ENCODE measurements at regions not wholly inside any gene's neighbourhood (a gene's known extent, or its start where the extent isn't known, plus 50 kb on each side); places are given as distances from the start of the nearest gene placed in this dataset.

DNA sequence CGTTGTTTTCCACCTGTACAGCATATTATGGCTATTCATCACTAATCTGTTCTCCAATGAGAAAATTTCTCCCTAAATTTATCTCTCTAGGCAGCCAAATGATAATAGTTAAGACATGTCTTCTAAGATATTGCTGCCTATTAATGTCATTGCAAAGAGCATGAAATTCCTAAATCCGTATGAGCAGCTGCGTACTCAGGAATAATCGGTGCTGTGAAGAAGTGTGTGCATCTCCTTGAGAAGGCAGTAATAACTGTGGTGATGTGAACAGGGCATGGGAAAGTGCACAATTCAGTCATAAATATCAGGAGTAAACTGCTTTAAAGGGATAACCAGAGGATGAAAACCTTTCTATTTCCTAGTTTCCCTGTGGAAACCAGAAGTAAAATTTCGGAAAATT lies 112.2 kb downstream of the SLITRK5 start:
- no peak for DNase-seq (ENCODE audit: low spot score in 2 of 2)
- no peak overlapping the region for H3K4me3 ChIP-seq
- no peaks in the 10 kb centered on the region for H3K4me1 ChIP-seq
- H3K36me3 ChIP-seq: no peaks in the 10 kb centered on the region
- H3K27me3 ChIP-seq: no peaks in the 10 kb centered on the region
- TF ChIP-seq, protein P1, sequence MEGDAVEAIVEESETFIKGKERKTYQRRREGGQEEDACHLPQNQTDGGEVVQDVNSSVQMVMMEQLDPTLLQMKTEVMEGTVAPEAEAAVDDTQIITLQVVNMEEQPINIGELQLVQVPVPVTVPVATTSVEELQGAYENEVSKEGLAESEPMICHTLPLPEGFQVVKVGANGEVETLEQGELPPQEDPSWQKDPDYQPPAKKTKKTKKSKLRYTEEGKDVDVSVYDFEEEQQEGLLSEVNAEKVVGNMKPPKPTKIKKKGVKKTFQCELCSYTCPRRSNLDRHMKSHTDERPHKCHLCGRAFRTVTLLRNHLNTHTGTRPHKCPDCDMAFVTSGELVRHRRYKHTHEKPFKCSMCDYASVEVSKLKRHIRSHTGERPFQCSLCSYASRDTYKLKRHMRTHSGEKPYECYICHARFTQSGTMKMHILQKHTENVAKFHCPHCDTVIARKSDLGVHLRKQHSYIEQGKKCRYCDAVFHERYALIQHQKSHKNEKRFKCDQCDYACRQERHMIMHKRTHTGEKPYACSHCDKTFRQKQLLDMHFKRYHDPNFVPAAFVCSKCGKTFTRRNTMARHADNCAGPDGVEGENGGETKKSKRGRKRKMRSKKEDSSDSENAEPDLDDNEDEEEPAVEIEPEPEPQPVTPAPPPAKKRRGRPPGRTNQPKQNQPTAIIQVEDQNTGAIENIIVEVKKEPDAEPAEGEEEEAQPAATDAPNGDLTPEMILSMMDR (IDR thresholded peaks at IDR 0.05): no peak
- intact Hi-C loops (cut with DNase I): no loop called here
- H3K9me3 ChIP-seq: no peaks in the 10 kb centered on the region
- no peak overlapping the region for H3K27ac ChIP-seq

DNA sequence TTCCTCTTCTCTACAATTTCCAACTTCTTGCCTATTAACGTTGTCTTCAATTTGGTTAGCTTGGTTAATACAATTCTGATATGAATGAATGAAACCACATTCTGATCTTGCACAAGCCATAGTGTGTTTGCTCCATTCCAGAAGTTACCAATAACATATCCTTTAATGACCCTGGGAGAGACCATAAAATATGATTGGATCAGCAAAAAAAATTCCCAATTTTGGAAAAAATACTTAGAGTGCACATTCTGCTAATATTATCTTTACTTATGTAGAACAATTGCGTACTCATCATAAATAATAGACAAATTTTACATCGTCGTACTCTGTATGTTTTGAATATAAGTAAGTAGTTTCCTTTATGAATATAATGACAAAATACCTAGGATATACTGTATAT lies 117.2 kb downstream of the SLITRK5 start:
- H3K27me3 ChIP-seq: no peaks in the 10 kb centered on the region
- no peak for DNase-seq (ENCODE audit: low spot score in 2 of 2)
- TF ChIP-seq, protein P1 (IDR thresholded peaks at IDR 0.05): no peak
- no peaks in the 10 kb centered on the region for H3K9me3 ChIP-seq
- no peaks in the 10 kb centered on the region for H3K36me3 ChIP-seq
- H3K4me1 ChIP-seq: no peaks in the 10 kb centered on the region
- intact Hi-C loops (cut with DNase I): no loop called here
- no peak overlapping the region for H3K4me3 ChIP-seq
- no peak overlapping the region for H3K27ac ChIP-seq

- intact Hi-C loops (cut with DNase I): no loop called here
- H3K36me3 ChIP-seq: no peaks in the 10 kb centered on the region
- no peak for DNase-seq (ENCODE audit: low spot score in 2 of 2)
- H3K27ac ChIP-seq: no peak overlapping the region
- H3K9me3 ChIP-seq: no peaks in the 10 kb centered on the region
- no peaks in the 10 kb centered on the region for H3K27me3 ChIP-seq
- TF ChIP-seq, protein P1 (IDR thresholded peaks at IDR 0.05): no peak
- H3K4me1 ChIP-seq: no peaks in the 10 kb centered on the region
- no peak overlapping the region for H3K4me3 ChIP-seq
Measured at GRCh38 chr13:87792878-87793277, 121.7 kb downstream of the SLITRK5 start.

- Histone ChIP-seq H3K4me1 (no peaks in the 10 kb centered on the region), H3K9me3 (no peaks in the 10 kb centered on the region), H3K4me3 (no peak overlapping the region), H3K36me3 (no peaks in the 10 kb centered on the region), H3K27me3 (no peaks in the 10 kb centered on the region), H3K27ac (no peak overlapping the region)
- TF ChIP-seq, protein P1 (IDR thresholded peaks at IDR 0.05): no peak
- intact Hi-C loops (cut with DNase I): no loop called here
- no peak for DNase-seq (ENCODE audit: low spot score in 2 of 2)
Measured at GRCh38 chr13:87798536-87798935, 127.4 kb downstream of the SLITRK5 start.

DNA sequence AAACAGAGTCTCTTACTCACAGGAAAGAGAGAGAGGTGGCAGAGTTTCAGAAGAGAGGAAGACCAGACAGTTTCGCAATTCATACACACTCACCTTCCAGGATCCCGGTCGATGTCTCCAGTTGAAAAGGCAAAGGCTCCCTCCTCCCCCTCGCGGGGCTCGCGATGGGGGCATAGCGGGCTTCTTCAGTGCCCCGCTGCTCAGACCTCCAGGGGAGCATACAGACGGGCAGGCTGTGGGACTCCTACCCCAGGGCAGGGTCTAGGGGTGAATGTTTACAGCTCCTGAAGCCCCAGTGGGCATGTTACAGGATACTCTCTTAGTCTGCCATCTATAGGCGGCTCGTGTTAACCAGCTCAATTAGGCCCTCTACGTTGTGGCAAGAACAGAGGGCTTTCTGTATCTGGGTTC lies 139.2 kb downstream of the SLITRK5 start:
- DNase-seq (ENCODE audit: low spot score in 2 of 2): no peak
- Histone ChIP-seq H3K36me3 (no peaks in the 10 kb centered on the region), H3K4me3 (no peak overlapping the region), H3K9me3 (no peaks in the 10 kb centered on the region), H3K4me1 (no peaks in the 10 kb centered on the region), H3K27me3 (no peaks in the 10 kb centered on the region), H3K27ac (no peak overlapping the region)
- TF ChIP-seq, protein P1 (IDR thresholded peaks at IDR 0.05): no peak
- intact Hi-C loops (cut with DNase I): no loop called here

DNA sequence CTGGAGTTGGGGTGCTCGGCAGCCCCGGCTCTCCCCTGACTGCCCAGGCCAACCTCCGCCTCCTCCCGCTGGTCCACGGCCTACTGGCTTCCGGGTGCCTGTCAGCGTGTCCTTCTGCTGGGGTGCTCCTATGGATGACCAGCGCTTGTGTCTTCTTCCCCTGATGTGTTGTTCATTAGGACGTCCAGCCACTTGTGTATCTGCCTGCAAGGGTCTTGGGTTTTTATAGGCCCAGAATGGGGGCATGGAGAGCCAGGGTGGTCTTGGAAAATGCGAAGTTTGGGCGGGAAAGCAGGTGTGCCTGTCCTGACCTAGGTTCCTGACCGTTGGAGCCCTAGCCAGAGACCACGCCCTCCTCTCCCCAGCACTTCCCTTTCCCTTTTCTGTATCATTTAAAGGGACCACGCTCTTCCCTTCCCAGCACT lies 139.8 kb downstream of the SLITRK5 start:
- H3K27me3 ChIP-seq: no peaks in the 10 kb centered on the region
- no peaks in the 10 kb centered on the region for H3K9me3 ChIP-seq
- no peaks in the 10 kb centered on the region for H3K4me1 ChIP-seq
- no peak for DNase-seq (ENCODE audit: low spot score in 2 of 2)
- H3K36me3 ChIP-seq: no peaks in the 10 kb centered on the region
- intact Hi-C loops (cut with DNase I): no loop called here
- H3K4me3 ChIP-seq: no peak overlapping the region
- TF ChIP-seq, protein P1 (IDR thresholded peaks at IDR 0.05): no peak
- H3K27ac ChIP-seq: no peak overlapping the region
